22Rv1 (cell line): ENCODE measurements at regions not wholly inside any gene's neighbourhood (a gene's known extent, or its start where the extent isn't known, plus 50 kb on each side); places are given as distances from the start of the nearest gene placed in this dataset.

ENCODE experiments used
- CTCF ChIP-seq: fragments of 450-650 bp; IDR thresholded peaks from 2 replicates; pipeline ENCODE4 v1.5.1; 2017; ENCODE audit warnings: mild to moderate bottlenecking
- ZFX ChIP-seq: fragments of 450-650 bp; IDR thresholded peaks from 2 replicates; pipeline ENCODE4 v1.6.1; 2017; ENCODE audit warnings: antibody characterized with exemption, borderline replicate concordance

- no peak for TF ChIP-seq CTCF
- TF ChIP-seq ZFX, result no peak
These were observed 142.5 kb upstream of the PRR23C start for GRCh38 chr3:139187154-139187553.
